ENCODE measurements at regions not wholly inside any gene's neighbourhood (a gene's known extent, or its start where the extent isn't known, plus 50 kb on each side); places are given as distances from the start of the nearest gene placed in this dataset.

DNA sequence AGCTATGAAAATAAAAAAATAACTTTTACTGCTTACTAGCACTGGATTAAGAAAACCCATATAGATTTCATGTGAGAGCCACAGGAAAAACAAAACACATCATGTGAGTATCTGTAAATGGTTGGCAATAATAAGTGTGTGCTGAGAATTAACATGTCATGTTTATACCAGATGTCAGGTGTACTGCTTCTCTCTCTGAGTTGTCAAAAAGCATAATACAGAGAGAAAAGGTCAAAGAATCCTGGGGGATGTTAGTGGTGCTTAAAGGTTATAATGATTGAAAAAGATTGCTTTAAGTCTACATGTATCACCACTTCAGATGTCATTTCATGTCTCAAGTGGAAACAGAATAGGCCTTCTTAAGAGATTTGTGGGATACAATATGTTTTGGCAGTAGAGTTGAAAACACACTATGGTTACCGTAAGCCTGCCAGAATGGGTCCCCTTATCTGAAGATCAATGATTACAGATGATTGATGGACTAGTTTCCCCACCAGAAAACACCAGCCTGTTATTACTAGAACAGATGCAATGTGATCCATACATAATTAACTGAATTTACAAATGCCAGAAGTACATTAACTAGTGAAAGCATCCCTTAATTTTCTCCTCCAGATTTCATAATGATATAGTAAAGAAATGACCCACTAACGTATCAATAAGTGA, 204.1 kb downstream of the CNTN3 start:
- TF ChIP-seq EZH2phosphoT487 (IDR thresholded peaks at IDR 0.05; ENCODE audit: insufficient read depth, low read depth) (no peak), EZH2 (IDR thresholded peaks at IDR 0.05; ENCODE audit: insufficient read depth, poor library complexity, severe bottlenecking) (no peak)

All from GM23248 (cell line).